Right hindlimb (tissue), 1 donor: ENCODE measurements at regions not wholly inside any gene's neighbourhood (a gene's known extent, or its start where the extent isn't known, plus 50 kb on each side); places are given as distances from the start of the nearest gene placed in this dataset.
"Not testable (repeated sequence)": the region's sequence is repeated elsewhere in the genome, so short reads cannot be mapped to it uniquely, and the experiment has no call there.

Experiments used
- DNase-seq: peaks from one replicate; pipeline ENCODE4 v3.0.0-alpha.2; 2018

GRCh38 chr6:80535914-80536565, 429.6 kb downstream of the BCKDHB start:
- no peak for DNase-seq

DNA sequence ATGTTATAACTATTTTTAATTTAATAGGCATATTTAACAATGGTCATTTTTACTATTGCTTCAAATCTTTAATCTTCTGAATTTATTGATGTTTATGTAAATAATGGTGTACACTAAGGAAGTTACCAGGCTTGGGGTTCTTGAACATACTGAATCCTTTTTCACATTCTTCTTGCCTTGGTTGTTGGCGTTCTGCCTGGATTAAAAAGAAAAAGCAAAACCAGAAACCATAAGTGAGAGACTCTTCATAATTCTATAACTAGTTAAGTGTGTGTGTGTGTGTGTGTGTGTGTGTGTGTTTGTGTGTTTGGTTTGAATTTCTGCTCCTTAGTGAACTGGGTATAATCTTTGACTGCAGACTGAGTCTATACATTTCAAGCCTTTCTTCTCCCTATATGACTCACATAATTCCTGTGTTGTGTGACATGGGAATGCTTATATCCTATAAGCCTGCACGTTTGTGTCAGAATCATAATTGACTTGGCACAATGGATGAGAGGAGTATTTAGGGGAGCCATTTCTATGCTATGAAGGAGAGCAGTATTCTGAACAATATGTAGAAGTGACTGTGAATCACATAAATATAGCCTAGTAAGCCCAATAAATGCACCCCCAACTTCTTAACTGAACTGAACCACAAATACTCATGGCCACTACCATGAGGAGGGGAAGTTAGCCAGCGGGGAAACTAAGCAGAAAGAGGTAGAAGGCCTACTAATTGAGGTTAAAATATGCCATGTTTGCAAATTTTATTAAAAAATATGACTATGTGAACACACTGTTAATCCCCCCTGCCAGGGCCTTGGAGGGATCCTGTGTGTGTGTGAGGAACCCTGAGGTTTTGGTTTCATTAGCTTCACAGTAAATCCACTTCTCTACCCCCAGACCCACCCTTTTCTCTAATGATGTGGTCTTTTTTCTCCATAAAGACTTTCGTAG, 425.5 kb downstream of the BCKDHB start:
- no peak for DNase-seq

GRCh38 chr6:80530103-80530502, 423.6 kb downstream of the BCKDHB start:
- DNase-seq: no peak

GRCh38 chr6:80528115-80528514, 421.6 kb downstream of the BCKDHB start:
- no peak for DNase-seq

DNA sequence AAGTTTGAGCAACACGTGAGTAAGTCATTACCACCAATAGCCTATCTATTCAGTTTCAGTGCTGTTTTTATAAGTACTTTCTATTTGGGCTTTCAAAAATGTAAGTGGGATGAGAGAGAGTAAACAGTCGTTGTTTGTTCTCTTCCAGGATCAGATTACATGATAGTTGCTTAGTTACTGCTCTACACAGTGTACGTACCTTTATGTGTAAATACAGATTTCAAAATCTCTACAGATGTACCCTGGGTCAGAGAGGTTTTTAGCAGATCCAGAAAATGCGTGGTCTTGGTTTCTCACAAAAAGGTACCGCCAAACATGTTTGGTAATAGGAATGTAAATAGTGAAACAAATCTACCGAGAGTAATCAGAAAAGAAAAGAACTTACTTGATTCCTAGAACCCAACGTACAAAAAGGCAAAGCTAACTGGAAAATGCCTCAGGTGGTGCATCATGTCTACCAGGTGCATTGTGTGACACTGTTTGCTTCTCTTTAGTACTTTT, 421.1 kb downstream of the BCKDHB start:
- DNase-seq: no peak

DNA sequence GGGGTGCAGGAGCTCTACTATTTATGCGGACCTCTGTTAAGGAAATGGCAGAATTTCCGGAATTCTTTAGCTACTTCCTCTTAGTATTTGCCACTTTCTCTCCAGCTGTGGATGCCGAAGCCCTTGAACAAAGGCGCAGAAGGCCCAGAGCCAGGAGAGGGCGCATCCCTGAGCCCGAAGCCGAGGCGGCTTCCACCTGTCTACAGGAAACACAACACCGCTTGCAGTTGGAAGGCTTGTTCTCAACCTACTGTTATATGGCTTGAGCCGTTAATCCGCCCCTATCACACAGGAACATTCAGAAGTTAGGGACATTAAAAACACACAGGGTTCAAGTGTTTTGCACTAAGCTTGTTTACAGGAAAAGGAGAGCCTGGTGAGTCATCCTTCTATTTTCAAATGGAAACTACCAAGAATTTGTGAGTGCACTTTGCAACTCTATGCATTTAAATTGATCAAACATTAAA, 417.1 kb downstream of the BCKDHB start:
- DNase-seq: peak; percentile 44

DNA sequence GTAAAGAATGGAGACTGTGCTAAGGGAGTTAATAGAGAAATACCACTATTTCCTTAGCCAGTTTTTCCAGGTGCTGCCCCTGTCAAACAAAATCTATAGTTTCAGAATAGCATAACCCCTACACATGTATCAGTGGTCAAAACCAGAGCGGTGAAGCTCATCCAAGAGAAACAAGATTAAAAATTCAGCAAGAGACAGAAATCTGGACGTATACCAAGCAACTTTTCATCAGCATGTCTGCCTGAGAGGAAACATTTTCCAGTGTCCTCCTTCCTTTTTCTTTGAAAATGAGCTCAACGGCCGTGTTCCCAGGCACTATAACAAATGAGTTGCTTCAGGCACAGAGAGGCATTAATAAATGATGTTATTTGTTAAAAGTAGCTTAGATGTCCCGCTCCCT, 416.5 kb downstream of the BCKDHB start:
- DNase-seq: peak; percentile 24

DNA sequence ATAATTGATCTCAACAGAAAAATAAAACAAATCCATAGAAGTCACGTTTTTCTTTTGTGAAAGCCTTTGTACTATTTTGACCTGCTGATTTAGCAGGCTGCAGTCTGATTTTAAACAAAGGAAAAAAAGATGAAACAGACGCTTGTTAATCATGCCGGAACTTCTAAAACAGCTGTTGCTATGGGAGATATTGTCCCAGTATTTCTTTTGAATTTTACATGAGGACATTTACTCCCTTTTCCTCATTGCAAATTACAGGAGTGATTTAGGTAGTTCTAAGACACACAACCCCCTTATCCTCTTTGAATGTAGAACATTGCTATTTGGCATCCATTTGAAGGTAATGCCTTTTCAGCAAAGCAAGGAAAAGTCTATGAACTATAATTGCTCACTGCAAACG, 416.1 kb downstream of the BCKDHB start:
- no peak for DNase-seq

DNA sequence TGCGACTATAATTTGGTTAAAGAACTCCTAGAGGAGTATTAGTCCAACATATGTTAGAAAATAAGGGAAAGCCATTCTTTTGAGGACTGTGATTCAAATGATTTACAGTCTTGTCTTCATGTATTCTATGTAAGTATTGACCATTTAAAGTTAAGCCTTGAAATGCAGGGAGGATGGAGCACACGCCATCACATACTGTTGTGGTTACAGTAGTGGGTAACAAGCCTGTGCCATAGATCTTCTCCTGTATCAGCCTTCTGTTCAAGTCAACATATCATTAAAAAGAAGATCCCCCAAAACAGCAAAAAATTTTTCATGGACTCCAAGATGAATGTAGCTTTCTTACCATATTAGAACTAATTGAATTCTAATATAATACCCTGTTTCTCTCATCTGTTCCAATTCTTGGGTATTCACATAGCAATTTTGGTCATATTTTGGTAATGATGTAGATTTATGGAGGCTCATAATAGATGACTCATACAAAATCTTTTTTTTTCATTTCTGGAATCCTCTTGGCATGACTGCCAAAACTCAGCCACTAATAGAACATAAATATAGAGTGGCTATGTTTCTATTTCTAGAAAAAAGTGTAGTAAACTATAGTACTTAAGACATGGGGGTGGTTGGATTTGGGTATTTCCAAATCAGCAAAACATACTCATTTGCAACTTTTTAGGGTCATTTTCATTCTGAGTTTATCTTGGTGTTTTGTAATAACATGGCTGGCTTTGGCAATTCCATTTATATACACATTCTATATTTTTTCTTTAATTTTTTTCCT, 413.5 kb downstream of the BCKDHB start:
- no peak for DNase-seq

DNA sequence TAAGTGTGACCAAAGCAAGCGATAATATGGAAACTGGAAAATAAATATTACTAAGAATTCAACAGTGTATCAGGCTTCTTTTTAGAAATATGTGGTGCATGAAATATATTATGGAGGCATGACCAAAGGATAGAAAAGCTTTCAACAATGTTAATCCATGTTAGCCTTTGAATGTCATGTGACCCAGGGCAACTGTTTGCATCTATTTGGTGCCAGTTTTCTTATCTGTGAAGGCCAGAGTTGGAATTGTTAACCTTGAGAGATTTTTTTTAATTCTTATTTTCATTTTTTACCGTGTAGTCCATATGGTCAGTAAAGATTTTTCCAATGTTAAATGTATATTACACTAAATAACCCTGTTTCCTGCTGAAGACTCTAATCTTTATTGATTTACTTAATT, 411.1 kb downstream of the BCKDHB start:
- DNase-seq: no peak

GRCh38 chr6:80510521-80510920, 404.1 kb downstream of the BCKDHB start:
- DNase-seq: not testable (repeated sequence)

DNA sequence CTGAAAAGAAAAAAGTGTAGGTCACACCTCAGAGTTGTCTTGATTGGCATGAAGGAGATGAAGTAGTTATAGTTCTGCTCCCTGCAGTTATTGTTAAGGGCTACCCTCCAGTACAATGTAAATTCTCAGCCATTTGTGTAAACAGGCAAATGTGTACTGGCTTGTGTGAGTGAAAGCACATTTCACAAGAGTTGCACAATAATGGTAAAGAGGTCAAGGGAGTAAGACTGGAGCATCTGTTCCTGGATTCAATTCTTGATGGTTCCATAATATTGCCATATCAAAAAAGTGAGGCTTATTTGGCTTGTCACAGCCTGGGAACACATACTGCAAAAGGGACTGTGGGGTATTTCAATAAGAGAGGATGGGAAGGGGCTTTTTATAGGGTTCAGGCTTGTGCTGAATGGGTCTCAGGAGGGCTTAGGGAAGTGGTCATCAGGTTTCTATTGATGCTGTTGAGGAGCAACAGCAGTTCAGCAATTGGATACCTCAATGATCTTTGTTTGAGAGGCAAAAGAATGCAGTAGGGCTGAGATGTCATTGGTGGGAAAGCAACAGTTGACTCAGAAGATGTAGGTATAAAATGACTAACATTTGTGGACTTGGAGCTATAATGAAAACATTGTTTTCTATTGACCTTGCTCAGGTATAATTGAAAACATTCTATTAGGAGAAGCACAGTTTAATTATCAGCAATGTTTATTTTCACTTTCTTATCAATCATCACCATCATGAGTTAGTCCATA, 402.6 kb downstream of the BCKDHB start:
- no peak for DNase-seq

GRCh38 chr6:80504882-80505281, 398.4 kb downstream of the BCKDHB start:
- DNase-seq: no peak

DNA sequence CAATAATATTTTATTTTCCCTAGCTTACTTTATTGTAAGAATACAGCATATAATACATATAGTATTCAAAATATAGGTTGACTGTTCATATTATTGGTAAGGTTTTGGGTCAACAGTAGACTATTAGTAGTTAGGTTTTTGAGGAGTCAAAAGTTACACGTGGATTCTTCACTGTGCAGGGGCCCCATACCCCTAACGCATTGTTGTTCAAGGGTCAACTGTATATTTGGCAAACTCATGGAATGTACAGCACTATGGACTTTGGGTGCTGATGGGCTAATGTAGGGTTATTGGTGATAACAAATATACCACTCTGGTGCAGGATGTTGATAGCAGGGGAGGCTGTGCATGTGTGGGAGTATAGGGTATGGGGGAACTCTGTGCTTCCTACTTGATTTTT, 397.2 kb downstream of the BCKDHB start:
- DNase-seq: no peak

DNA sequence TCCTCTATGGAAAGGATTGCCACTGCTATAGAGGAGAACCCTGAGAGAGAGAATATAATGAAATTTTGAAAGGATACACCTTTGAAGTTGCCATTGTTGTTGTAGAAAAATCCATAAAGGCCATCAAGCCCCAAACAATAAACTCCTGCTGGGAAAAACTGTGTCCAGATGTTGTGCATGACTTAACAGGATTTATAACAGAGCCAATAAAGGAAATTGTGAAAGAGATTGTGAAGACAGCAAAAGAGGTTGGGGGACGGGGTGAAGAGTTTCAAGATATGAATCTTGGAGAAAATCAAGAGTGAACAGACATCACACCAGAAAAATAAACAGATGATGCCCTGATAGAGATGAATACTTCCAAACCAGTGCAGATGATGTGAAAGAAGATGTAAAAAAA, 396.4 kb downstream of the BCKDHB start:
- no peak for DNase-seq

GRCh38 chr6:80501636-80502035, 395.2 kb downstream of the BCKDHB start:
- DNase-seq: no peak

DNA sequence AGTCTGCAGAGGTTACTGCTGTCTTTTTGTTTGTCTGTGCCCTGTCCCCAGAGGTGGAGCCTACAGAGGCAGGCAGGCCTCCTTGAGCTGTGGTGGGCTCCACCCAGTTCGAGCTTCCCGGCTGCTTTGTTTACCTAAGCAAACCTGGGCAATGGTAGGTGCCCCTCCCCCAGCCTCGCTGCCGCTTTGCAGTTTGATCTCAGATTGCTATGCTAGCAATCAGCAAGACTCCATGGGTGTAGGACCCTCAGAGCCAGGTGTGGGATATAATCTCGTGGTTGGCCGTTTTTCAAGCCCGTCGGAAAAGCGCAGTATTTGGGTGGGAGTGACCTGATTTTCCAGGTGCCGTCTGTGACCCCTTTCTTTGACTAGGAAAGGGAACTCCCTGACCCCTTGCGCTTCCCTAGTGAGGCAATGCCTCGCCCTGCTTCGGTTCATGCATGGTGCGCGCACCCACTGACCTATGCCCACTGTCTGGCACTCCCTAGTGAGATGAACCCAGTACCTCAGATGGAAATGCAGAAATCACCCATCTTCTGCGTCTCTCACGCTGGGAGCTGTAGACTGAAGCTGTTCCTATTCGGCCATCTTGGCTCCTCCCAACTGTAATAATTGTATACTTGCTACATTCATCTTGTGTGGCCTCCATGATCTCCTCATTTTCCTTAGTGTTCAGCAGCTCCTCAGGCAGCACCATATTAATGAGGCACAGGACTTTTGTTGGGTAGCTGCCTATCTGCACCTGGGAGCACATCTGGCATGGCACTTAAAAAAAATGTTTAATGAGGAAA, 391.4 kb downstream of the BCKDHB start:
- not testable (repeated sequence) for DNase-seq

GRCh38 chr6:80489911-80490635, 383.6 kb downstream of the BCKDHB start:
- no peak for DNase-seq

DNA sequence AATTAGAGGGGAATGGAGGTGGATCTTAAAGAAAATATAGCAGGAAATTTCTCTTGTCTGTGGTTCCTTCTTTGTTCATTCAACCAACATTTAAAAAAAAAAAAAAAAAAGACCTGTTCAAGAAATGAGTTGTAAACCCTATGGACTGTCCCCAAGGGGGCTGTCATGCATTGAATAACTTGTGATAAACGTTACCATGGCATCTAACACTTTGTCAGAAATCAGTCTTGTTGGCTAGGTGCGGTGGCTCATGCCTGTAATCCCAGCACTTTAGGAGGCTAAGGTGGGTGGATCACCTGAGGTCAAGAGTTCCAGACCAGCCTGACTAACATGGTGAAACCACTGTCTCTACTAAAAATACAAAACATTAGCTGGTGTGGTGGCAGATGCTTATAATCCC, 381.7 kb downstream of the BCKDHB start:
- DNase-seq: no peak

- DNase-seq: not testable (repeated sequence)
These were observed 379.0 kb downstream of the BCKDHB start for GRCh38 chr6:80485494-80485893.

- no peak for DNase-seq
These were observed 375.6 kb downstream of the BCKDHB start for GRCh38 chr6:80482056-80482455.
